ENCODE measurements at regions not wholly inside any gene's neighbourhood (a gene's known extent, or its start where the extent isn't known, plus 50 kb on each side); places are given as distances from the start of the nearest gene placed in this dataset.

GRCh38 chr6:166679566-166679965 lies 52.5 kb upstream of the RPS6KA2 start:
- no peaks in the 10 kb centered on the region for H3K27me3 ChIP-seq
- no peak for TF ChIP-seq POLR2A (IDR thresholded peaks at IDR 0.05)
- no peak for TF ChIP-seq CTCF (IDR thresholded peaks at IDR 0.05)
- H3K9me3 ChIP-seq: no peaks in the 10 kb centered on the region
- DNase-seq (no peak), ATAC-seq (no peak)
- H3K4me3 ChIP-seq: no peak overlapping the region
- no peak overlapping the region for H3K27ac ChIP-seq
- H3K4me1 ChIP-seq: peaks cover 0 to 5% (median under 1%) of the 10 kb centered on the region in 12 donors
- H3K36me3 ChIP-seq: no peaks in the 10 kb centered on the region
- 96 to 98% (median 97%) methylated on average over 15 to 31 of the region's 31 CpGs for WGBS, 4 donors
- intact Hi-C loops (cut with DNase I): no loop called here

DNA sequence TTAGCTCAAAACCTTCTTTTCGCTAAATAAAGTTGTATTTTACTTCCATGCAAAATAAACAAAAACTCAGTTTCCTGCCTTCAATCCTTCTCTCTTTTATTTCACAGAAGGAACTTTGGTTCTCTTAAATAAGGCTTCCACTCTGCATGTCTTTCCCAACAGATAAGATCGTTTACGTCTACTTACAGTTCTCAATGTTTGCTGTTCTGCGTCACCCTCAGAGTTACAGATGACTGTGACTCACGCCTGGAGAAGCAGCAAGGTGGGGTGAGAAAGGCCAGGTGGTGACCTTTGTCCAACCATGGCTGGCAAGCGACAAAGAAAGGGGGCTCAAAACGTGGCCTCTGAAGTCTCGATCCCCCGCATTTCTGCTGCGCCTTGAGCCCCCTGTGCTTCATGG lies 51.4 kb upstream of the RPS6KA2 start:
- Histone ChIP-seq H3K4me3 (no peak overlapping the region), H3K36me3 (no peaks in the 10 kb centered on the region), H3K27ac (no peak overlapping the region), H3K4me1 (peaks cover 0 to 16% (median 8%) of the 10 kb centered on the region in 12 donors), H3K27me3 (peaks cover 0 to 3% (median 0%) of the 10 kb centered on the region in 9 donors), H3K9me3 (no peaks in the 10 kb centered on the region)
- ATAC-seq (no peak), DNase-seq (no peak)
- intact Hi-C loops (cut with DNase I): no loop called here
- WGBS, 4 donors: 89 to 96% (median 90%) methylated on average over 10 of the region's 10 CpGs
- TF ChIP-seq CTCF (IDR thresholded peaks at IDR 0.05): no peak
- no peak for TF ChIP-seq POLR2A (IDR thresholded peaks at IDR 0.05)

DNA sequence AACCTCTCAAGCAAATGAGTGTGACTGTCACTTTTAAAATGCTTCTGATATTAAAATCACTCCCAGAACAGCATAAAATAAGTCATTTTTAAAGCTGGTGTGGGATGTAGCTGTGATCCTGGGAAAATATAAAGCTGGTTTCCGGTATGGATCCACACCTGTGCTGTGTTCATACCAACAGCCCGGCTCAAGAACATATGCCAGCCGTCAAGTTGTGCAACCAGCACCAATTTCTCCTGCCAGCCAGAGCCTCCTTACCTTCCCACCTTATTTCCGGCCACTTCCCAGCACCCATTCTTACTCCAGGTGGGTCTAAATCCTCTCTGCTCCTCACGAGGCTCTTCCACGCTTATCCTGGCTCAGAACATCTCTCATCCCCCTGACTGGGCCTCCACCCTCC lies 50.9 kb upstream of the RPS6KA2 start:
- DNase-seq (no peak), ATAC-seq (no peak)
- WGBS, 4 donors: 93 to 95% (median 94%) methylated on average over 6 of the region's 6 CpGs
- Histone ChIP-seq H3K27me3 (peaks cover 0 to 3% (median 0%) of the 10 kb centered on the region in 9 donors), H3K4me3 (no peak overlapping the region), H3K27ac (no peak overlapping the region), H3K36me3 (no peaks in the 10 kb centered on the region), H3K4me1 (peaks cover 0 to 21% (median 11%) of the 10 kb centered on the region in 12 donors), H3K9me3 (no peaks in the 10 kb centered on the region)
- intact Hi-C loops (cut with DNase I): no loop called here
- TF ChIP-seq POLR2A (IDR thresholded peaks at IDR 0.05): no peak
- TF ChIP-seq CTCF (IDR thresholded peaks at IDR 0.05): no peak
